AG20443 (cell line): ENCODE measurements at regions not wholly inside any gene's neighbourhood (a gene's known extent, or its start where the extent isn't known, plus 50 kb on each side); places are given as distances from the start of the nearest gene placed in this dataset.

Experiments used
- DNase-seq: peaks from one replicate; pipeline ENCODE4 v3.0.0; 2012; ENCODE audit warnings: low spot score, mixed read lengths

GRCh38 chr18:75915941-75916623, 488.6 kb upstream of the SMIM21 start:
- peak; percentile 61 for DNase-seq

GRCh38 chr18:75912829-75913228, 485.3 kb upstream of the SMIM21 start:
- DNase-seq: no peak

- no peak for DNase-seq
Observed at GRCh38 chr18:75904416-75904815, 476.9 kb upstream of the SMIM21 start.

- DNase-seq: no peak
Observed at GRCh38 chr18:75898651-75899050, 471.1 kb upstream of the SMIM21 start.

- DNase-seq: no peak
Observed at GRCh38 chr18:75897386-75897785, 469.9 kb upstream of the SMIM21 start.

- DNase-seq: peak; percentile 24
Observed at GRCh38 chr18:75896865-75897264, 469.4 kb upstream of the SMIM21 start.

GRCh38 chr18:75895135-75895534, 467.6 kb upstream of the SMIM21 start:
- no peak for DNase-seq

GRCh38 chr18:75884728-75885127, 457.2 kb upstream of the SMIM21 start:
- no peak for DNase-seq

GRCh38 chr18:75880925-75881504, 453.5 kb upstream of the SMIM21 start:
- no peak for DNase-seq

GRCh38 chr18:75880266-75880665, 452.8 kb upstream of the SMIM21 start:
- DNase-seq: no peak

GRCh38 chr18:75879196-75879595, 451.7 kb upstream of the SMIM21 start:
- DNase-seq: no peak

GRCh38 chr18:75875559-75875958, 448.1 kb upstream of the SMIM21 start:
- DNase-seq: no peak

- no peak for DNase-seq
Observed at GRCh38 chr18:75874401-75875089, 447.0 kb upstream of the SMIM21 start.

- no peak for DNase-seq
Observed at GRCh38 chr18:75871596-75871995, 444.1 kb upstream of the SMIM21 start.

- DNase-seq: no peak
Observed at GRCh38 chr18:75869162-75869561, 441.7 kb upstream of the SMIM21 start.

- DNase-seq: no peak
Observed at GRCh38 chr18:75868031-75868430, 440.5 kb upstream of the SMIM21 start.

GRCh38 chr18:75865639-75866038, 438.1 kb upstream of the SMIM21 start:
- no peak for DNase-seq

GRCh38 chr18:75864816-75865215, 437.3 kb upstream of the SMIM21 start:
- no peak for DNase-seq

- DNase-seq: no peak
Observed at GRCh38 chr18:75863696-75864095, 436.2 kb upstream of the SMIM21 start.

- no peak for DNase-seq
Observed at GRCh38 chr18:75862458-75862857, 435.0 kb upstream of the SMIM21 start.

- no peak for DNase-seq
Observed at GRCh38 chr18:75860166-75860565, 432.7 kb upstream of the SMIM21 start.

GRCh38 chr18:75859533-75859932, 432.0 kb upstream of the SMIM21 start:
- DNase-seq: no peak

GRCh38 chr18:75858754-75859153, 431.3 kb upstream of the SMIM21 start:
- no peak for DNase-seq
